ENCODE measurements at regions not wholly inside any gene's neighbourhood (a gene's known extent, or its start where the extent isn't known, plus 50 kb on each side); places are given as distances from the start of the nearest gene placed in this dataset.
A peak's percentile ranks its signal among the peaks of the same experiment; 100 is the strongest.

DNA sequence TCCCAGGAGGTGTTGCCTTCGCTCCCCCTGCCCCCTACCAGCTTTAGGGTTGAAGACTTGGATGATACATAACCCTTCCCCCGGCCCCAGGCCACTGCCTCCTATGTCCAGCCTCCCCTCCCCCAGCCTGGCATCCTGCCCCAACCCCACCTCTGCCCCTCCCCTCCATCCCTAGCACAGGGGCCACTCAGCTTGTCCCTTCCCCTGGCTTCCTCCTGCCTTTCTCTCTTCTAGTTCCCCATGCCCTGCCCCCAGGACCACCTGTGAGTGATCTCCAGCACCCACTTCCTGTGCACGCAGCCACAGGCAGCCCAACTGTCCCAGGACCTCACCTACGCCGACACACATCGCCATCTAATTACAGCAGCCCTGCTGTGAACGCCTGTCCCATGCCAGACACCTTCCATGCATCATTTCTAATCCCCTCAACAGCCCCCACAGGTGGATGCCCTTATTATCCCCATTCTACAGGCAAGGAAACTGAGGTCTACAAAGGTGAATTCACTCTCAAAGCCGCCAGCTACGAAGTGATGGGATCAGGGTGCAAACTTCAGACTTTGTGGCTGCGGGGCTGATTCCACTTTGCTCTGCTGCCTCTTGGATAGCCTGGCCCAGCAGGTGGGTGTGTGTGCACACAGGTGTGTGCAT, 82.4 kb upstream of the CHST15 start:
- Histone ChIP-seq H3K4me3 (no peak overlapping the region), H4K20me1 (ENCODE audit: control insufficient read depth, insufficient read depth) (no peaks in the 10 kb centered on the region), H3K27me3 (replicated peaks in 1 of 2; ENCODE audit: control insufficient read depth in 2 of 2, insufficient read depth in 2 of 2, low read length in 1 of 2) (peaks cover 0 to 2% of the 10 kb centered on the region in 2 experiments; a peak in 3 of 4 replicates), H3K79me2 (ENCODE audit: control insufficient read depth, insufficient read depth, low read length) (no peaks in the 10 kb centered on the region), H2AFZ (ENCODE audit: control insufficient read depth, low read depth, low read length) (no peak overlapping the region), H3K9ac (ENCODE audit: control insufficient read depth, insufficient read depth, low read length) (no peak overlapping the region), H3K4me1 (ENCODE audit: control insufficient read depth, insufficient read depth, low read length) (peaks cover 12% of the 10 kb centered on the region), H3K36me3 (ENCODE audit: control insufficient read depth in 2 of 2, insufficient read depth in 2 of 2, low read length in 1 of 2) (no peaks in the 10 kb centered on the region), H3K4me2 (ENCODE audit: control insufficient read depth, insufficient read depth) (no peak overlapping the region), H3K27ac (ENCODE audit: control insufficient read depth, insufficient read depth) (no peak overlapping the region), H3K9me3 (replicated peaks; ENCODE audit: control insufficient read depth, insufficient read depth, low read length) (no peaks in the 10 kb centered on the region; the same call in 2 of the 3 replicates)
- ATAC-seq (no peak), FAIRE-seq (no peak), DNase-seq (ENCODE audit: low read depth, low spot score) (no peak)
- intact Hi-C loops (cut with micrococcal nuclease; ENCODE audit: unreplicated experiment), result no loop called here
- 34% methylated on average over 10 of the region's 10 CpGs for WGBS (ENCODE audit: insufficient coverage, insufficient replicate concordance, low lambda C conversion rate, missing lambda C conversion rate)
- SMC1A ChIA-PET (ENCODE audit: uncharacterized antibody, unreplicated experiment), result no interaction called here
- TF ChIP-seq TCF12 (IDR thresholded peaks at IDR 0.05; ENCODE audit: low read depth, low read length) (peak; percentile 46; the same call in 1 of the 2 replicates), SMARCA5 (IDR thresholded peaks at IDR 0.05) (no peak), TCF3 (IDR thresholded peaks at IDR 0.05; ENCODE audit: borderline replicate concordance, insufficient read depth, low read depth, low read length) (0 out of 2 replicates have a peak, but pooled peaks have one; percentile 35)
- POLR2A ChIA-PET, result no interaction called here
- BruUV-seq (replicated peaks), result no TSS peak
- RAD21 ChIA-PET (ENCODE audit: unreplicated experiment), result no interaction called here
- CTCF ChIA-PET, result no interaction called here
- in situ Hi-C loops (cut with MboI), result no loop called here

DNA sequence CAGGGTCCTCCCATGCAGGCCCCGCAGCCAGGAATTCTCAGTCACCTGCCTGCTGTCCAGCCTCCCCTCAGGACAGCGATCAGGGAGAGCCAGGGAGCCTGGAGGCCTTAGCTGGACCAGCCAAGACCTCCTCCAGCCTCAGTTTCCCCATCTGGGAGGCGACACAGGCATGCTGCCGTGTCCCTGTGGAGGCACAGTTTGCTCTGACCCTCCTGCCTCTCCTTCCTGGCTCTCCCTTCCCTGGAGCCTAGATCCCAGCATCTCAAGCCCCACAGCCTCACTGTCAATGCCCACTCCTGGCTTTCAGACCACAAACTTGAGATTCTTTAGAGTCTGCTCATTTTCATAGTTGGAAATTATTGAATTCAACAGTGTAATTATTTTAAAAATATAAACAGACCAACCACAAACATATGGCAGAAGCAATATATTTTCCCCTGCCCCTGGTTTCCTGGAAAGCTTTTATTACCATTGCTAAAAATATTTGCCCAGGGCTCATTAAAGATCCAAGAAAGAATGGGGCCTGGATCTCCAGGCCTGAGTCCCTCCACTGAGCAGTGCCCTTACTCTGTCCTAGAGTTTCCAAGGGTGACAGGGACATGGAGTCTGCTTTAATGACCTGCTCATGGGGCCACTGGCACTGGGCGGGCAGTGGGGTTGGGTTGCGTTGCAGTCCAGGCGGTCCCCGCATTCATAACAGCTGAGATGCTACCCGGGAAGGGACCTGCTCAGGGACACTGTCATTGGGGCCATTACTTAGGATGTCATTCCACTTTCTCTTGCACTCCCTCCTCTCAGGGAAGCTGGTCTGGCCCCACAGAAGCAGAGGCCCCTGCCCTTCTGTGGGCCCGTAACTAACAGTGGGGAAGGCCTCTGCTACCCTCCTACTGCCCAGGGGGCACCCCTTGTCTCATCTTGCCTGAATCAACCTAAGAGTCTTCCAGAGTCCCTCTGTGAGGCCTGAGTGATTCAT, 81.6 kb upstream of the CHST15 start:
- DNase-seq (ENCODE audit: low read depth, low spot score) (no peak), FAIRE-seq (no peak), ATAC-seq (no peak)
- ChIA-PET SMC1A (ENCODE audit: uncharacterized antibody, unreplicated experiment) (interaction anchor here (0.6 kb wide), 1 partner anchor 40 kb away, joined by 3 read pairs; no protein-coding TSS in a partner anchor), RAD21 (ENCODE audit: unreplicated experiment) (no interaction called here), POLR2A (no interaction called here), CTCF (interaction anchor here (0.8 kb wide), 1 partner anchor 89 kb away, joined by 3 read pairs; no protein-coding TSS in a partner anchor)
- no peaks in the 10 kb centered on the region for H4K20me1 ChIP-seq (ENCODE audit: control insufficient read depth, insufficient read depth)
- H3K4me1 ChIP-seq (ENCODE audit: control insufficient read depth, insufficient read depth, low read length), result peaks cover 6% of the 10 kb centered on the region; the same call in 1 of the 2 replicates
- H3K79me2 ChIP-seq (ENCODE audit: control insufficient read depth, insufficient read depth, low read length), result no peaks in the 10 kb centered on the region
- no peak overlapping the region for H3K27ac ChIP-seq (ENCODE audit: control insufficient read depth, insufficient read depth)
- H3K4me2 ChIP-seq (ENCODE audit: control insufficient read depth, insufficient read depth), result no peak overlapping the region
- H3K27me3 ChIP-seq (replicated peaks in 1 of 2; ENCODE audit: control insufficient read depth in 2 of 2, insufficient read depth in 2 of 2, low read length in 1 of 2), result peaks cover 0 to 2% of the 10 kb centered on the region in 2 experiments; a peak in 3 of 4 replicates
- 38% methylated on average over 10 of the region's 10 CpGs for WGBS (ENCODE audit: insufficient coverage, insufficient replicate concordance, low lambda C conversion rate, missing lambda C conversion rate)
- BruUV-seq (replicated peaks), result no TSS peak
- no peaks in the 10 kb centered on the region; the same call in 2 of the 3 replicates for H3K9me3 ChIP-seq (replicated peaks; ENCODE audit: control insufficient read depth, insufficient read depth, low read length)
- in situ Hi-C loops (cut with MboI), result no loop called here
- H3K36me3 ChIP-seq (ENCODE audit: control insufficient read depth in 2 of 2, insufficient read depth in 2 of 2, low read length in 1 of 2), result no peaks in the 10 kb centered on the region
- no peak overlapping the region for H2AFZ ChIP-seq (ENCODE audit: control insufficient read depth, low read depth, low read length)
- H3K4me3 ChIP-seq, result no peak overlapping the region
- intact Hi-C loops (cut with micrococcal nuclease; ENCODE audit: unreplicated experiment), result no loop called here
- H3K9ac ChIP-seq (ENCODE audit: control insufficient read depth, insufficient read depth, low read length), result no peak overlapping the region
- no peak for TF ChIP-seq SIN3A (IDR thresholded peaks at IDR 0.05; ENCODE audit: low read depth, low read length)
- no peak for TF ChIP-seq NFYB (IDR thresholded peaks at IDR 0.05; ENCODE audit: insufficient read depth, low read depth, low read length)
- TF ChIP-seq, protein P1, sequence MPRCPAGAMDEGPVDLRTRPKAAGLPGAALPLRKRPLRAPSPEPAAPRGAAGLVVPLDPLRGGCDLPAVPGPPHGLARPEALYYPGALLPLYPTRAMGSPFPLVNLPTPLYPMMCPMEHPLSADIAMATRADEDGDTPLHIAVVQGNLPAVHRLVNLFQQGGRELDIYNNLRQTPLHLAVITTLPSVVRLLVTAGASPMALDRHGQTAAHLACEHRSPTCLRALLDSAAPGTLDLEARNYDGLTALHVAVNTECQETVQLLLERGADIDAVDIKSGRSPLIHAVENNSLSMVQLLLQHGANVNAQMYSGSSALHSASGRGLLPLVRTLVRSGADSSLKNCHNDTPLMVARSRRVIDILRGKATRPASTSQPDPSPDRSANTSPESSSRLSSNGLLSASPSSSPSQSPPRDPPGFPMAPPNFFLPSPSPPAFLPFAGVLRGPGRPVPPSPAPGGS (IDR thresholded peaks at IDR 0.05; ENCODE audit: borderline replicate concordance, insufficient read depth, low read depth, low read length, poor library complexity, severe bottlenecking), result no peak
- TF ChIP-seq, protein P2, sequence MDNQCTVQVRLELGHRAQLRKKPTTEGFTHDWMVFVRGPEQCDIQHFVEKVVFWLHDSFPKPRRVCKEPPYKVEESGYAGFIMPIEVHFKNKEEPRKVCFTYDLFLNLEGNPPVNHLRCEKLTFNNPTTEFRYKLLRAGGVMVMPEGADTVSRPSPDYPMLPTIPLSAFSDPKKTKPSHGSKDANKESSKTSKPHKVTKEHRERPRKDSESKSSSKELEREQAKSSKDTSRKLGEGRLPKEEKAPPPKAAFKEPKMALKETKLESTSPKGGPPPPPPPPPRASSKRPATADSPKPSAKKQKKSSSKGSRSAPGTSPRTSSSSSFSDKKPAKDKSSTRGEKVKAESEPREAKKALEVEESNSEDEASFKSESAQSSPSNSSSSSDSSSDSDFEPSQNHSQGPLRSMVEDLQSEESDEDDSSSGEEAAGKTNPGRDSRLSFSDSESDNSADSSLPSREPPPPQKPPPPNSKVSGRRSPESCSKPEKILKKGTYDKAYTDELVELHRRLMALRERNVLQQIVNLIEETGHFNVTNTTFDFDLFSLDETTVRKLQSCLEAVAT (IDR thresholded peaks at IDR 0.05), result no peak
- TF ChIP-seq CHD2 (IDR thresholded peaks at IDR 0.05; ENCODE audit: borderline replicate concordance, low read depth, low read length), result no peak
- no peak for TF ChIP-seq BACH1 (IDR thresholded peaks at IDR 0.05; ENCODE audit: borderline replicate concordance)
- no peak for TF ChIP-seq FOXM1 (IDR thresholded peaks at IDR 0.05; ENCODE audit: low read depth, low read length)
- no peak for TF ChIP-seq ZNF384 (IDR thresholded peaks at IDR 0.05; ENCODE audit: borderline replicate concordance, low read depth, low read length)
- TF ChIP-seq TARDBP (IDR thresholded peaks at IDR 0.05; ENCODE audit: borderline replicate concordance), result no peak
- no peak for TF ChIP-seq ZNF217 (IDR thresholded peaks at IDR 0.05)
- TF ChIP-seq TCF12 (IDR thresholded peaks at IDR 0.05; ENCODE audit: low read depth, low read length), result no peak

Data from GM12878 (cell line).